ENCODE measurements at regions not wholly inside any gene's neighbourhood (a gene's known extent, or its start where the extent isn't known, plus 50 kb on each side); places are given as distances from the start of the nearest gene placed in this dataset.
A peak's percentile ranks its signal among the peaks of the same experiment; 100 is the strongest.

DNA sequence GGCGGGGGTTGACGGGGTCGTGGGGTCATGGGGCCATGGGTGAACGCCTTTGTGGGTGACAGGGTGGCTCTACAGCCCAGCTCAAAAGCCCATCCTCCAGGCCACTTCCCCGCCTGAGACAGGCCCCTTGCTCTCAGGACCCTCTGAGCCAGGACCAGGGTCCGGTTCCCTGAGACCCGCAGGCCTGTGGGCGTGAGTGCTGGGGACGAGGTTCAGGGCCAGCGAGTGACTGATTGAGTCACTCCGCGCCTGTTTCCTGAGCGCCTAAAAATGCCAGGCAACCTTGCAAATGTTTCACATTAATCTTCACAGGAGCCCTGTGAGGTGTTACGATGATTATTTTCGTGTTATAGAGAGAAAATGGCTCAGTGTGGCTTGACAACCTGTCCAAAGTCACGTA is 97.8 kb downstream of the ZNF674 start:
- TF ChIP-seq, protein P1, sequence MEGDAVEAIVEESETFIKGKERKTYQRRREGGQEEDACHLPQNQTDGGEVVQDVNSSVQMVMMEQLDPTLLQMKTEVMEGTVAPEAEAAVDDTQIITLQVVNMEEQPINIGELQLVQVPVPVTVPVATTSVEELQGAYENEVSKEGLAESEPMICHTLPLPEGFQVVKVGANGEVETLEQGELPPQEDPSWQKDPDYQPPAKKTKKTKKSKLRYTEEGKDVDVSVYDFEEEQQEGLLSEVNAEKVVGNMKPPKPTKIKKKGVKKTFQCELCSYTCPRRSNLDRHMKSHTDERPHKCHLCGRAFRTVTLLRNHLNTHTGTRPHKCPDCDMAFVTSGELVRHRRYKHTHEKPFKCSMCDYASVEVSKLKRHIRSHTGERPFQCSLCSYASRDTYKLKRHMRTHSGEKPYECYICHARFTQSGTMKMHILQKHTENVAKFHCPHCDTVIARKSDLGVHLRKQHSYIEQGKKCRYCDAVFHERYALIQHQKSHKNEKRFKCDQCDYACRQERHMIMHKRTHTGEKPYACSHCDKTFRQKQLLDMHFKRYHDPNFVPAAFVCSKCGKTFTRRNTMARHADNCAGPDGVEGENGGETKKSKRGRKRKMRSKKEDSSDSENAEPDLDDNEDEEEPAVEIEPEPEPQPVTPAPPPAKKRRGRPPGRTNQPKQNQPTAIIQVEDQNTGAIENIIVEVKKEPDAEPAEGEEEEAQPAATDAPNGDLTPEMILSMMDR (IDR thresholded peaks at IDR 0.05; ENCODE audit: extremely low read depth, insufficient read depth, missing control alignments) = no peak
- peak; percentile 18 for DNase-seq (ENCODE audit: low spot score)
- in situ Hi-C loops (cut with MboI; ENCODE audit: low pct_unique_long_range_greater_than_20kb, low sequenced_read_pairs, unreplicated experiment) = loop anchor here (25.0 kb wide), 1 partner anchor 90 kb away; the partner anchor contains the start of gene ZNF674

DNA sequence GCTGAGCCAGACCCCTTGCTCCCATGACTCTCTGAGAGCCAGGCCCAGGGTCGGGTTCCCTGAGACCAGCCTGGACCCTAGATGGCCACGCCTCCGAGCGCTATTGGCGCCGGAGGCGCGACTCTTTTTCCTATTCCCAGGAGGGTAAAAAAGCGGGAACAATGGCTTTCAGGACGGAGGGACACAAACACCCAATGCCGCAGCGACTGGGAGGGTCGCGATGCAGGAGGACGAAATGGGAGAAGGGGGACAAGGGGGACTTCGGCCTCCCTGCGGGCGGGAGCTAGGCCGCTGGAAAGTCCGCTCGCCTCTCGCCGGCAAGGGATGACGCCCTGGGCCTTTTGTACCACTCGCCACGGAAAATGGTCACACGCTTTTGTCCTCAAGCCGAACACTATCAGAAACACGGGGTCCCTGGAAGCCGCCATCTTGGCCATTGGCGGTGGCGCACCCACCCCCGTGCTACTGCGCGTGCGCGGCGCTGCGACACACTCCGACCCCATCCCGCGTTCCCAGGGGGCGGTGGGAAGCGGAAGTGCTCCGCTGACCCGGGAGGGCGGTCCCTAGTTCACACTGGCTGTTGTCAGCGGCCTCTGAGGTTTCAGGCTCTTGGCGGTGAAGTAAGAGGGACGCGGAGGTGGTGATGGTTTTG is 98.4 kb downstream of the ZNF674 start:
- TF ChIP-seq, protein P1 (IDR thresholded peaks at IDR 0.05; ENCODE audit: extremely low read depth, insufficient read depth, missing control alignments) = no peak
- DNase-seq (ENCODE audit: low spot score) = peak; percentile 86
- in situ Hi-C loops (cut with MboI; ENCODE audit: low pct_unique_long_range_greater_than_20kb, low sequenced_read_pairs, unreplicated experiment) = loop anchor here (25.0 kb wide), 1 partner anchor 90 kb away; the partner anchor contains the start of gene ZNF674

DNA sequence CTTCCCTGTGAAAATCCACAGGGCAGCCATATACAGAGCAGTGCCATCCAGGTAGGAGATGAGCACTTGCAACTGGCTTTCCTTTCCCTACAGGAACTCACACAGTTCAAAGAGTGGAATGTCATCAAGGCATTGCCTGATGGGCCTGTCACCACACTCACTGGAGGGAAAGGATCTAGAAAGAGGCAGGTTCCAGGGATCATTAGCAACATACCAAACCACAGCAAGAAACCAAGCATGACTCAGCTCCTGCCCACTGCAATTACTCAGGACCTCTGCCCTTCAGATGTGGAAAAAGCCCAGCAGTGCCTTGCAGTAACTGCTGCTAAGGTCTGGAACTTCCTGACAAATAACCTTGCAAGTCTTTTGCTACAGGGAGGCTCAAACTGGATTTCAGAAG is 101.2 kb downstream of the ZNF674 start:
- TF ChIP-seq, protein P1 (IDR thresholded peaks at IDR 0.05; ENCODE audit: extremely low read depth, insufficient read depth, missing control alignments) = no peak
- no peak for DNase-seq (ENCODE audit: low spot score)
- in situ Hi-C loops (cut with MboI; ENCODE audit: low pct_unique_long_range_greater_than_20kb, low sequenced_read_pairs, unreplicated experiment) = loop anchor here (25.0 kb wide), 1 partner anchor 93 kb away; the partner anchor contains the start of gene ZNF674

DNA sequence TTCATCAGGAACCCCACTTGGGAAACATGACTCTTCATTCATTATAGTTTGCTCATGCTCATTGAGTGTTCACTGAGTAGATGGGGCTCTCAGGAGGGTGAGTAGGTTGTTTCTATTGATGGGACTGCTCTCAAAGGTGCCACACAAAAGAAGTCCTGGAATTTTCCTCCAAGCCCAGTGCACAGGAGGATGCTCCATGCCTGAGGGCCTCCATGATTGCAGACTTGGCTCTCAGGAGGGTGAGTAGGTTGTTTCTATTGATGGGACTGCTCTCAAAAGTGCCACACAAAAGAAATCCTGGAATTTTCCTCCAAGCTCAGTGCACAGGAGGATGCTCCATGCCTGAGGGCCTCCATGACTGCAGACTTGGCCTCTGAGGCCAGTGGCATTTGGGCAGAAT is 108.5 kb downstream of the ZNF674 start:
- in situ Hi-C loops (cut with MboI; ENCODE audit: low pct_unique_long_range_greater_than_20kb, low sequenced_read_pairs, unreplicated experiment) = loop anchor here (25.0 kb wide), 1 partner anchor 101 kb away; the partner anchor contains the start of gene ZNF674
- TF ChIP-seq, protein P1 (IDR thresholded peaks at IDR 0.05; ENCODE audit: extremely low read depth, insufficient read depth, missing control alignments) = no peak
- DNase-seq (ENCODE audit: low spot score) = no peak

DNA sequence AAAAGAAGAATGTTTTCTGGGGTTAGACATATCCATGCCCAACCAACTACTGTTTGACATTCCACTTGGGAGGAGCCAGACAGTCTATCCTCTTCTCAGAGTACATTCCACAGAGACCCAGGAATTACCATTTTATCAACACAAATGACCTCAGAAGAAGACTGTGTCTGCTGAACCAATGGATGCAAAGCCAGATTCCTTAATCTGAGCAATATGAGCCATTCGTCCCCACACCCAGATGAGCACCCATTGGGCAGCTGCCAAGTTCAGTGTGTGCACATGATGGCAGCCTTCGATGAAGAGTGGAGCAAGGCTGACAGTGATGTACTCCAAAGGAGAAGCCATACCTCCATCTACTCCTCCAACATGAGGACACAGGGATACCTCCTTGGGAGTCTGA is 111.3 kb downstream of the ZNF674 start:
- in situ Hi-C loops (cut with MboI; ENCODE audit: low pct_unique_long_range_greater_than_20kb, low sequenced_read_pairs, unreplicated experiment) = loop anchor here (25.0 kb wide), 1 partner anchor 103 kb away; the partner anchor contains the start of gene ZNF674
- DNase-seq (ENCODE audit: low spot score) = no peak
- TF ChIP-seq, protein P1 (IDR thresholded peaks at IDR 0.05; ENCODE audit: extremely low read depth, insufficient read depth, missing control alignments) = no peak

DNA sequence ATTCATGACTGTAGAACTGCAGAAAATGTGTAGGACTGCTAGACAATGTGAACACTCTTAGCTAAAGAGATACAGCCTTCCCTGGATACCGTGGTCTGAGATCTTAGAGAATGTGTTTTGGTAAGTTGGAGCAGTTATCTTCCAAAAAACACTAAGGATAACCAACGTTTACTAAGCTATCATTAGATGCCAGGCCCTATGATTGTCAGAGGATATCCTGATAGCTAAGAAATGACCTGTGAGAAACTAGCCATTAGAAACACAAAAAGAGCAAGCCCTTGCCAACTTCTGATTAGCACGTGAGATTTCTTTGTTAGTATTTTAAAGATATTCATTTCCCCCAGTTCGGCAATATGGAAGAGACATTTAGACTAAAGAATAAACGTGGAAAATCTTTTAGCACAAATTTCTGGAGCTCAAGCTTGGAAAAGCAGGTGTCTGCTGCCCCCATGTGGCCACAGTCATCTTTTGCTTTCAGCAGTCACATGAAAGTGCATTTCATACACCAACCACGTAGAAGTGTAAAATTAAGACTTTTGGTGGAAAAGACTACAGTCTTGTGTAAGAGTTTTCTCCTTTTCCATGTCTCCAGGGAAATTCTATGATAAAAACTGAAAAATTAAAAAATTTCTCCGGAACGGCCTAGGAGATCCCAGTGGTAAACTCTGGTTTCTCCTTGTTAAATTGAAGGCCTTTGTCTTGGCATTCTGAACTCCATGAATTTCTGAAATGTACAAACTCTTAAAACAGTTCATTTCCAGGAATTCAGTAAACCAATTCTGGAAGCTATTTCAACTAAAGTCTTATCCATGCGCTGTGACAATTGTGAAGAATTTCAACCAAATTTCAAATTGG is 136.4 kb downstream of the ZNF674 start:
- peak; percentile 69 for DNase-seq (ENCODE audit: low spot score)
- in situ Hi-C loops (cut with MboI; ENCODE audit: low pct_unique_long_range_greater_than_20kb, low sequenced_read_pairs, unreplicated experiment) = loop anchor here (25.0 kb wide), 2 partner anchors 379 to 571 kb away; no protein-coding TSS in a partner anchor
- TF ChIP-seq, protein P1 (IDR thresholded peaks at IDR 0.05; ENCODE audit: extremely low read depth, insufficient read depth, missing control alignments) = peak; percentile 90
